IPS DF 6.9 (cell line): ENCODE measurements at regions not wholly inside any gene's neighbourhood (a gene's known extent, or its start where the extent isn't known, plus 50 kb on each side); places are given as distances from the start of the nearest gene placed in this dataset.

Experiments used
- DNase-seq: peaks from one replicate; pipeline ENCODE4 v3.0.0-alpha.2; 2013; ENCODE audit warnings: low read depth, low spot score
- H3K27ac ChIP-seq: one replicate; pipeline ENCODE4 v1.5.1; 2013; ENCODE audit warnings: low read length, control low read depth
- H3K27me3 ChIP-seq: 2 replicates; pipeline ENCODE4 v1.6.1; 2013; ENCODE audit warnings: mild to moderate bottlenecking, low read length; ENCODE audit not compliant: control insufficient read depth, insufficient read depth
- H3K36me3 ChIP-seq: 2 replicates; pipeline ENCODE4 v1.6.1; 2013; ENCODE audit warnings: low read length; ENCODE audit not compliant: control insufficient read depth, insufficient read depth
- H3K4me1 ChIP-seq: 2 replicates; pipeline ENCODE4 v1.6.1; 2013; ENCODE audit warnings: low read length; ENCODE audit not compliant: control insufficient read depth, insufficient read depth
- H3K4me3 ChIP-seq: 2 replicates; pipeline ENCODE4 v1.5.1; 2013; ENCODE audit warnings: mild to moderate bottlenecking, low read length
- H3K9me3 ChIP-seq: 2 replicates; pipeline ENCODE4 v1.6.1; 2013; ENCODE audit warnings: low read length, inconsistent platforms; ENCODE audit not compliant: control insufficient read depth, insufficient read depth
- WGBS: extraction: QIAGEN DNeasy Blood & Tissue Kit; methylation state at CpG from one replicate; pipeline ENCODE4 v1.1.7; 2013; ENCODE audit warnings: mixed read lengths, missing lambda C conversion rate; ENCODE audit not compliant: insufficient read length, insufficient coverage; 5-methylcytosine and 5-hydroxymethylcytosine counted together

DNA sequence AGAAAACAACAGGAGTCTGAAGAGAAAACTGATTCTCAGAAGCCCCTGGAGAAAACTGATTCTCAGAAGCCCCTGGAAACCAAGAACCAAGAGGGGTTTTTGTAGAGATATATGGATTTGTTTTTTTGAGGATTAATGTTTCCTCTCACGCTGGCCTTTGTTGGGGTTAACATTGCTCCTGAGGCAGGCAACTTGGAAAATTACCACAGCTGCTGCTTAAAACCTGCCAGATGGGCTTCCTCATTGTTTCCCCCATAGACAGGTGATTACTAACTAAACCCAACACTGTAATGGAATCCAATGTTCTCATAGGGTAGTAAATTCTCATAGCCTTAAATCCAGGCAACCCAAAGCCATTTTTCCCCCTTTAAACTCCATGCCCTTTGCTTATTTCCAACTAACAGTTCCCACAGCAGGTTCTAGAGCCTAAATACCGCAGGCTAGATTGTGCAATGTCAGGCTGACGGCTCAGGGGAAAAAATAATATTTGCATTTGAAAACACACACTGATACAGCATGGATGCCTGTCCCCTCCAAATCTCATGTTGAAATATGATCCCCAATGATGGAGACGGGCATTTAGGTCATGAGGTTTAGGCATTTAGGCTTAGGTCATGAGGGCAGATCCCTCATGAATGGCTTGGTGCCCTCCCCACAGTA is 272.3 kb upstream of the PKDCC start:
- DNase-seq = no peak
- Histone ChIP-seq H3K4me1 (peaks cover 3% of the 10 kb centered on the region; the same call in 1 of the 2 replicates), H3K36me3 (no peaks in the 10 kb centered on the region), H3K4me3 (no peak overlapping the region), H3K27me3 (no peaks in the 10 kb centered on the region), H3K27ac (no peak overlapping the region), H3K9me3 (no peaks in the 10 kb centered on the region)
- no CpG with 5 or more reads among the region's 4 CpGs for WGBS

DNA sequence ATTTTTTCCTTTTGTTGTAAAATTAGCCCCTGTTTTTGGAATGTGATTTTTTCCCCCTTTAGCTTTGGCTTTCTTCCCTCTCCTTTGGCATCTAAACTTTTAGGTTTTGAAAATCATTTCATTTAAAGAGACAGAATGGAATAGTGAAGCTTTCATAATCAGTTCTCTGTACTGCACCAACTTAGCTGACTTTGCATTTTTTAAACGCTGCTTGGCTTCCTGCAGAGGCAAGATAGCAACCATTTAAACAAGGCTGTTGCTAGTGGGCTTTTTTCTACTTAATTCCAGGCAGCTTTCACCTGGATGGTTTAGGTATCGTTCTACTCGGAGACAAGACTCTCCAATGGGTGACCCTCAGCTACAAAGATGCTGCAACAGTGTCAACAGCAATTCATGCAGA is 267.9 kb upstream of the PKDCC start:
- H3K27me3 ChIP-seq = no peaks in the 10 kb centered on the region
- H3K4me1 ChIP-seq = no peaks in the 10 kb centered on the region
- no peak overlapping the region for H3K4me3 ChIP-seq
- no peaks in the 10 kb centered on the region for H3K36me3 ChIP-seq
- no peaks in the 10 kb centered on the region for H3K9me3 ChIP-seq
- no peak for DNase-seq
- WGBS = no CpG with 5 or more reads among the region's 3 CpGs
- H3K27ac ChIP-seq = no peak overlapping the region

DNA sequence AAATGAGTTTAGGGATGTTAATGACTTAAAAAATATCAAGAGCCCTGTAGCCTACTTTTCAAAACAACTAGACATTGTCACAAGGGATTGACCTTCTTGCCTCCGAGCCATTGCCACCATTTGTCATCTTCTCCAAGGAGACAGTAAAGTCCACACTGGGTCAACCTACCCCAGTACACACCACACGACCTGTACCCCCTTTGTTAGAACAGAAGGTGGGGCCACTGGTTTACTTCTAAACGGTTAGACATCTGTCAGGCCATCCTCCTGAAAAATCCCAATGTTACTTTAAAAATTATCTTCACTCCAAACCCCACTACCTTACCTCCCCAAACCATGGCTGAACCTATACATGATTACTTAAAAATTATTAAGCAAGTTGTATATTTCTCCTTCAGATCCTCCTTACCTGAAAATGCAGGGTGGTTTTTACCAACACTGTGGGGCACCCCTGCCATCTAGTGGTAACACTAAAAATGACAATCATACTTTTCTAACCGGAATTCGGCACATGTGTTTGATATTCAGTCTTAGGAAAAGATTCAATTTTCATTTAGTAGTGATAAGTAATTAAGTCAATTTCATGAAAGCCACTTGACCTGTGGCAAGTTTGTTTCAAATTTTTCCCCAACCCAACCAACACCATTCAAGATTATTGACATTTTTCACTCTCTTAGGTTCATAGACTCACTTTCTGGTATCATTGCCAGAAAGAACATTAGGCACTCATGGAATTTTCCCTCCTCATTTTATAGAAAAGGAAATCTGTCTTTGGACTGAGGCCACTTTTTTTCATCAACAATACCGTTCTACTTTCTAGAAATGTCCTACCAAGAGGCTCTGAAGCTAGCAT is 265.3 kb upstream of the PKDCC start:
- no peak overlapping the region for H3K4me3 ChIP-seq
- no peaks in the 10 kb centered on the region for H3K9me3 ChIP-seq
- no peaks in the 10 kb centered on the region for H3K4me1 ChIP-seq
- H3K27ac ChIP-seq = no peak overlapping the region
- H3K36me3 ChIP-seq = no peaks in the 10 kb centered on the region
- no peak for DNase-seq
- no CpG with 5 or more reads among the region's 6 CpGs for WGBS
- no peaks in the 10 kb centered on the region for H3K27me3 ChIP-seq

DNA sequence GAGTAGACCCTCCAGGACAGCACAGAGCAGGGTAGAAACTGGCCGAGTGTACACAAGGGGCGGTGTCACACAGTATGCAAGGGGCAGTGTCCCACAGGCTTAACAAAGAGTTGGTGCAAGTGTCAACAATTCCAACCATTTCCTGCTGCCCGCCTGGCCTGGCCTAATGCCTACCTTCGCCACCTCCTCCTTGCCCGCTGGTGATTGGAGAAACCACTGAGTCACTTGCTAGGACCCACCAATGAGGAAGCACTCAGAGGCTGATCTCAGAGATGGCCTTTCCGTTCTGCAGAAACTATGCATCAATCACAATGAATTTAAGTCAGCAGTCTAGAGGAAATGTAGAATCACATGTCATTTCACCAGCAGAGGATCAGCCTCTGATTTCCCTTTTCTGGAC is 263.3 kb upstream of the PKDCC start:
- Histone ChIP-seq H3K27me3 (no peaks in the 10 kb centered on the region; the same call in 1 of the 2 replicates), H3K36me3 (no peaks in the 10 kb centered on the region), H3K4me3 (no peak overlapping the region), H3K9me3 (no peaks in the 10 kb centered on the region), H3K4me1 (no peaks in the 10 kb centered on the region), H3K27ac (no peak overlapping the region)
- no peak for DNase-seq
- WGBS = no CpG with 5 or more reads among the region's 6 CpGs

DNA sequence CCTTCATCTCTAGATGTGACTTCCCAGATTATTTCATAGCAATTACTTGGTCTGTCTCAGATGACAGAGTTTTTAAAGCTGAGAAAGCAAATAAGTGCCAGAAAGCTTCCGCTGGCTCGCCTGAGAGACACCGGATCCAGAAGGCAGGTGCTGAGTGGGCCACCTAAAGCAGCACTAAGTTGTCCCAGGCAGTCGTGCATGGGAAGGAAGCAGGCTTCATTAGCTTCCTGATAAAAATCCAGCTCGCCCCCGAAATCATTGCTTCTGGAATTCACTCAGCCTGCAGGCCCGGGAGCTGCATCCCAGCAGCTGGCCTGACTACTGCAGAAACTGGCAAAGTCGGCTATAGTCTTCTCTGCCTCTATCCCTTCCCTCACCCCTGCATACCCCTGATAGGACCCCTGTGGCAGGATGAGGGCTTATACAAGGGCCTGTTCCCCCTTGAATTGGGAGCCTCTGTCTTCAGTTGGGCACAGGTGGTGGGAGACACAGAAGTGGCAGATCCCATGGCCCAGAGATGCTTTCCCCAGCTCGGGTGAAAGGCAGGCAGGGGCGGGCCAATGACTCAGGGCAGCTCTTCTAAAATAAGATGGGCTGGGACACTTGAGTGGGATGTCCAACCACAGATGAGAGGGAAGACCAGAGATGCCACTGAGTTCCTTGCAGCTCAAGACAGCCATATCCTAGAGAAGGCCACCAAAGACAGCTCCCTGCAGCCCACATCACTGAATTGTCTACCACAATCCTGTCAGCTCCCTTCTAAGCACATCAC is 262.4 kb upstream of the PKDCC start:
- Histone ChIP-seq H3K4me1 (no peaks in the 10 kb centered on the region), H3K9me3 (no peaks in the 10 kb centered on the region), H3K27ac (no peak overlapping the region), H3K36me3 (no peaks in the 10 kb centered on the region), H3K4me3 (no peak overlapping the region), H3K27me3 (no peaks in the 10 kb centered on the region; the same call in 1 of the 2 replicates)
- no CpG with 5 or more reads among the region's 10 CpGs for WGBS
- DNase-seq = no peak

DNA sequence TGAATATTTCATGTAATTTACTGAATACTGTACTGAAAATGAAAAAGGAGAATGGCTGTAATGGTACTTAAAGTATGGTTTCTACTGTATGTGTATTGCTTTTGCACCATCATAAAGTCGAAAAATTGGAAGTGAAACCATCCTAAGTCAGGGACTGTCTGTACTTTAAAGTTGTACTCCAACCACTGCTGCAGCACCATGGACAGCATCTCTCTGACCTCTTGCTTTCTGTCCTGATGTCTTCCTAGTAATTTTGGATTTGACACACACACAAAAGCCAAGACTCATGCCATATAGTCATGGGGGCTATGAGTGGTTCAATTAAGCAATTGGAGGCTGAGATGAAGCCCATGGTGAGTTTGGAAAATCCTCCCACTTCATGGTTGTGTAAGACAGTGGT is 256.3 kb upstream of the PKDCC start:
- no CpG with 5 or more reads among the region's 1 CpG for WGBS
- Histone ChIP-seq H3K9me3 (no peaks in the 10 kb centered on the region), H3K27me3 (no peaks in the 10 kb centered on the region; the same call in 1 of the 2 replicates), H3K36me3 (no peaks in the 10 kb centered on the region), H3K4me3 (no peak overlapping the region), H3K4me1 (no peaks in the 10 kb centered on the region), H3K27ac (no peak overlapping the region)
- no peak for DNase-seq

DNA sequence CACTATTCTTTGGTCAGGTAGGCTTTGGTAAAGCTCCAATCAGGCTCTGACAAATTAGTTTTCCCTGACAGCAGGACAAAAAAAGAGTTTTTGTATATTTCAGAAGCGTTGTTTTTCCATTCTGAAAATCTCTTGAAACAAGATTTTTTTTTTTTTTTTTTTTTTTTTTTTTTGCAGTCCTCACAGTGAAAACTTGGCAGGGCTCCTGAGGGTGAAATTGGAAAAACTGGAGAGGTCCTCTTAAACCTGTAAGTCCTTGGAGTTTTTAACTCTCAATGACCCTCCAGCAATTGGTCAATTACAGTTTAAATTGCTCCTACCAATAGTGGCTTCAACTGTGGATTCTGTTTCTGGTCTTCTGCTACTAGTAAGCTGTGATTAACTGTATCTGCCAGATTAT is 244.5 kb upstream of the PKDCC start:
- no peak for DNase-seq
- H3K27me3 ChIP-seq = no peaks in the 10 kb centered on the region
- H3K27ac ChIP-seq = no peak overlapping the region
- no CpG with 5 or more reads among the region's 1 CpG for WGBS
- H3K36me3 ChIP-seq = no peaks in the 10 kb centered on the region
- H3K4me3 ChIP-seq = no peak overlapping the region
- no peaks in the 10 kb centered on the region for H3K4me1 ChIP-seq
- no peaks in the 10 kb centered on the region for H3K9me3 ChIP-seq

DNA sequence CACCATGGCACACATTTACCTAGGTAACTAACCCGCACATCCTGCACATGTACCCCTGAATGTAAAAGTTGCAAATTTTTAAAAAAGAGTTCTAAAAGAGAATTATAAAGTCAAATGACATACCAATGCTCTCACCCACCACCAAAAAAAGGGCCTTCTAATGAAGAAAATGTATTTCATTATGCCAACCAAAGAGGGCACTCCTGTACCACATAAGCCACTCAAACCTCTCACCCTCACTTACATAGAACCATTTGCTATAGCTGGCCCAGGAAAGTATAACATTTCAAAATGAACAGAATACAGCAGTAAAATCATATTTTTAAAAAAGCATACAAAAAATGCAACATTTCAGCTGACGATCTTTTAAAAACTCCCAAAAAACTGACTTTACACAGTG is 241.5 kb upstream of the PKDCC start:
- Histone ChIP-seq H3K9me3 (no peaks in the 10 kb centered on the region), H3K27ac (no peak overlapping the region), H3K4me3 (no peak overlapping the region), H3K4me1 (no peaks in the 10 kb centered on the region), H3K27me3 (no peaks in the 10 kb centered on the region), H3K36me3 (no peaks in the 10 kb centered on the region)
- no peak for DNase-seq
- WGBS = no CpG with 5 or more reads among the region's 2 CpGs

DNA sequence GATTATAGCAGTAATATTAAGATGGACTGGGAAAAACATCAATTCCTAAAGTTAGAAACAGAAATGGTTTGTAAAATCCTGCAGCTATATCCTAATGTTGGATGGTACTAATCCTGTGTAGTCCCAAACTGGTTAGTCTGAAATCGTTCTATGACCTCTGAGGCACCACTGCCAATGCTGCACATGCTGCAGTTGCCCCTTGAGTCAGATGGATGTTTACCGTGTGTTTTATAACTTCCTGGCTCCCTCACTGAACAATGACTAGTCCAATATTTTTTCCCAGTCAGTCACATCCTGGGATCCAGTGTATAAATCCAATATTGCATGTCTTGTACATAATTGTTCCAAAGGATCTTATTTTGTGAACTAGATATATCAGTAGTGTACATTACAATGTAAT is 226.7 kb upstream of the PKDCC start:
- Histone ChIP-seq H3K36me3 (no peaks in the 10 kb centered on the region), H3K4me1 (no peaks in the 10 kb centered on the region), H3K27ac (no peak overlapping the region), H3K9me3 (no peaks in the 10 kb centered on the region), H3K27me3 (no peaks in the 10 kb centered on the region), H3K4me3 (no peak overlapping the region)
- no CpG with 5 or more reads among the region's 2 CpGs for WGBS
- no peak for DNase-seq

DNA sequence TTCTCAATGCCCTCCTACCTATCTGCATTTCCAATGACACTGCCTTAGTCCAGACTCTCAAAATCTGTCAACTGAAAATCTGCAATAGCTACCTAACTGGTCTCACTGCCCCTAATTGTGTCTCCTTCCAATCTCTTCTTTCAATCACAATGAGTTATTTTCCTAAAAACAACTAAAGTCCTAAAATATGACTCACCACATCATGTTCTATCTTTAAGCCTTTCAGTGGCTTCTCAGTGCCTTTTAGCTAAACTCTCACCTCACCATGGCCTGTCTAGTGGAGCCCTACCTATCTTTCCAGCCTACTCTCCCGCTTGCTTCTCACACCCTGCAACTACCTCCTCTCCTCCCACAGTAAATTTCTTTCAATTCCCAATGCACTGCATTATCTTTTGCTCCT is 220.9 kb upstream of the PKDCC start:
- no peak for DNase-seq
- H3K4me3 ChIP-seq = no peak overlapping the region
- H3K4me1 ChIP-seq = no peaks in the 10 kb centered on the region
- no peaks in the 10 kb centered on the region for H3K9me3 ChIP-seq
- H3K36me3 ChIP-seq = no peaks in the 10 kb centered on the region
- no peaks in the 10 kb centered on the region for H3K27me3 ChIP-seq
- no peak overlapping the region for H3K27ac ChIP-seq
- WGBS = no CpG with 5 or more reads among the region's 1 CpG
